Kasumi-1 (cell line): ENCODE measurements at regions not wholly inside any gene's neighbourhood (a gene's known extent, or its start where the extent isn't known, plus 50 kb on each side); places are given as distances from the start of the nearest gene placed in this dataset.

Experiments used
- DNase-seq, 2 experiments: peaks; one replicate each; lab custom pipeline; 2025; lab: John Stamatoyannopoulos, UW

- DNase-seq: no peak
Observed at GRCh38 chr3:66133050-66133757, 87.6 kb upstream of the SLC25A26 start.

GRCh38 chr3:66128623-66129022 lies 89.9 kb upstream of the MAGI1 start:
- no peak for DNase-seq

GRCh38 chr3:66121318-66121717 lies 82.6 kb upstream of the MAGI1 start:
- DNase-seq: no peak

GRCh38 chr3:66115858-66116654 lies 77.3 kb upstream of the MAGI1 start:
- no peak for DNase-seq

GRCh38 chr3:66113542-66113941 lies 74.8 kb upstream of the MAGI1 start:
- no peak for DNase-seq

GRCh38 chr3:66110840-66111239 lies 72.1 kb upstream of the MAGI1 start:
- DNase-seq: no peak

GRCh38 chr3:66107855-66108254 lies 69.1 kb upstream of the MAGI1 start:
- DNase-seq: no peak

GRCh38 chr3:66106788-66107187 lies 68.1 kb upstream of the MAGI1 start:
- DNase-seq: no peak

- no peak for DNase-seq
Observed at GRCh38 chr3:66104535-66104934, 65.8 kb upstream of the MAGI1 start.

GRCh38 chr3:66103729-66104128 lies 65.0 kb upstream of the MAGI1 start:
- no peak for DNase-seq

- DNase-seq: no peak
Observed at GRCh38 chr3:66101901-66102300, 63.2 kb upstream of the MAGI1 start.

- DNase-seq: no peak
Observed at GRCh38 chr3:66099541-66100065, 60.9 kb upstream of the MAGI1 start.

- DNase-seq: no peak
Observed at GRCh38 chr3:66098436-66098835, 59.7 kb upstream of the MAGI1 start.

- no peak for DNase-seq
Observed at GRCh38 chr3:66097647-66098046, 58.9 kb upstream of the MAGI1 start.

GRCh38 chr3:66095295-66096001 lies 56.7 kb upstream of the MAGI1 start:
- no peak for DNase-seq

GRCh38 chr3:66093981-66094380 lies 55.3 kb upstream of the MAGI1 start:
- DNase-seq: no peak

GRCh38 chr3:66092175-66092995 lies 53.7 kb upstream of the MAGI1 start:
- DNase-seq: no peak
